Fibroblast of villous mesenchyme (primary cell): ENCODE measurements at regions not wholly inside any gene's neighbourhood (a gene's known extent, or its start where the extent isn't known, plus 50 kb on each side); places are given as distances from the start of the nearest gene placed in this dataset. TPM values are rescaled to one million over a fixed set of nuclear protein-coding genes. Genes with fewer than 3 reads are reported as not detected.

Experiments
- DNase-seq: peaks from one replicate; pipeline ENCODE4 v3.0.0-alpha.2; 2010; ENCODE audit warnings: low read depth
- H3K4me3 ChIP-seq: 2 replicates; pipeline ENCODE4 v1.5.1; 2011; ENCODE audit warnings: low read depth, mild to moderate bottlenecking, low read length
- CTCF ChIP-seq: IDR thresholded peaks from 2 replicates; pipeline ENCODE4 v1.5.1; 2012; ENCODE audit warnings: low read depth, mild to moderate bottlenecking, low read length; ENCODE audit not compliant: insufficient read depth
- small RNA-seq: library from RNA; depleted of rRNA; stranded (forward); fragments of <200 nt; gene quantifications from one replicate; pipeline ENCODE3, GENCODE V24; 2012

GRCh38 chr6:1551249-1551648 lies 58.5 kb upstream of the FOXC1 start:
- TF ChIP-seq CTCF, result no peak
- no peak for DNase-seq
- no peak overlapping the region for H3K4me3 ChIP-seq

- H3K4me3 ChIP-seq, result no peak overlapping the region
- no peak for DNase-seq
- peak; percentile 35 for TF ChIP-seq CTCF
Measured at GRCh38 chr6:1552296-1552761, 57.4 kb upstream of the FOXC1 start.

- no peak overlapping the region for H3K4me3 ChIP-seq
- no peak for DNase-seq
Measured at GRCh38 chr6:1553562-1554083, 56.1 kb upstream of the FOXC1 start.

DNA sequence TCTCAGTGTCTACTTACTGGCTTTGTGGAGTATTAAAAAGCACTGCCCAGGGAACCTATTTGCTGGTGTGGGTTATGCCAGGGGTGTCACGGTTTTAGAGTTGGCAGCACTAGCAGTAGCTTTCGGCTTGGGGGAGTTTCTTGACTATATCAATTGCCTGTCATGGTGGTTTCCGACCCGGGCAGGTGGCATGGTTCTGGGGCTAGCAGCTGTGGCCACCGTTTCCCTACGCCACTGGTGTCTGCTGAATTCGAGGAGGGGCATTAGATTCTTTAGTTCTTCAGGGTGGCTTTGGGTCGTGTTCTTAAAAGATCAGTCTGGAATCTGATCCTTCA lies 55.6 kb upstream of the FOXC1 start:
- DNase-seq, result no peak
- H3K4me3 ChIP-seq, result no peak overlapping the region
- TF ChIP-seq CTCF, result no peak

More at GRCh38 chr6:1553562-1554083, 56.1 kb upstream of the FOXC1 start:
- TF ChIP-seq CTCF, result no peak

GRCh38 chr6:1554476-1555310 lies 55.0 kb upstream of the FOXC1 start:
- H3K4me3 ChIP-seq, result peak overlapping the region; percentile 58
- TF ChIP-seq CTCF, result peak; percentile 70
- peak; percentile 25 for DNase-seq

- DNase-seq, result no peak
- TF ChIP-seq CTCF, result no peak
- no peak overlapping the region for H3K4me3 ChIP-seq
Measured at GRCh38 chr6:1558388-1558787, 51.3 kb upstream of the FOXC1 start.

Small RNA genes in the stretch of these regions (small RNA-seq; reads per million reads assigned to genes)
- not detected for gene RN7SL352P
